GM19397 (cell line): ENCODE measurements at regions not wholly inside any gene's neighbourhood (a gene's known extent, or its start where the extent isn't known, plus 50 kb on each side); places are given as distances from the start of the nearest gene placed in this dataset.

Experiments
- ATAC-seq: cut with Tn5 transposase; IDR thresholded peaks from one replicate; pipeline ENCODE4 v1.9.1; 2021; ENCODE audit warnings: mild to moderate bottlenecking, moderate library complexity; ENCODE audit not compliant: unreplicated experiment

- no peak for ATAC-seq
Observed at GRCh38 chr7:110322796-110323195, 768.1 kb upstream of the LRRN3 start.

- no peak for ATAC-seq
Observed at GRCh38 chr7:110326966-110327365, 764.0 kb upstream of the LRRN3 start.

- no peak for ATAC-seq
Observed at GRCh38 chr7:110336423-110336822, 754.5 kb upstream of the LRRN3 start.

- no peak for ATAC-seq
Observed at GRCh38 chr7:110337646-110338045, 753.3 kb upstream of the LRRN3 start.

DNA sequence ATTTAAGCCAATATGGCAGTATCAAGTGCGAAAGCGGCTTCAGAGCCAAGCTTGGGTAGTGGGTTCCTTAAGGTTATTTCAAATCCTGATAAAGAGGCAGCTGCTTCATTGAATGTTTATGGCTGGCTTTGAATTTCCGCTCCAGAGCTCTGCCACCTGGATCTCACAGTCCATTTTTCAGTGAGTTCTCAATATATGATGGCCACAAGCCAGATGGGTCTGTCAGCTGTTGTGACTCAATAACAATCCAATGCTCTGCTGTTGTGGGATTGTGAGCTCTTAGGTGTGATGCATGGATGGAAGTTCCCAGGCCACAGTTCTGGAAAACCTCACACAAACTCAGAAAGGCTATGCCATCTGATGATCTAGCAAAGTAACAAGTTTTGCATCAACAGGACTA lies 743.8 kb upstream of the LRRN3 start:
- ATAC-seq: no peak

- ATAC-seq: no peak
Observed at GRCh38 chr7:110356438-110356837, 734.5 kb upstream of the LRRN3 start.

DNA sequence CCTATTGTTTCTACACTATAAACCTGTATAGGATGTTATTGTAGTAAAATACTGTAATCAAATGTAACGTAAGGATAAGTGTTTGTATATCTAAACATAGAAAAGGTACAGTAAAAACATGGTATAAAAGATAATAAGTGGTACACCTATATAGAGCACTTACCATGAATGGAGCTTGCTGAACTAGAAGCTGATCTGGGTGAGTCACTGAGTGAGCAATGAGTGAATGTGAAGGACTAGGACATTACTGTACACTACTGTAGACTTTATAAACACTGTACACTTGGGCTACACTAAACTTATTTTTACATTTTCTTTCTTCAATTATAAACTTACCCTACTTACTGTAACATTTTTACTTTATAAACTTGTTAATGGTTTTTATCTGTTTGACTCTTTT lies 732.9 kb upstream of the LRRN3 start:
- ATAC-seq: no peak

DNA sequence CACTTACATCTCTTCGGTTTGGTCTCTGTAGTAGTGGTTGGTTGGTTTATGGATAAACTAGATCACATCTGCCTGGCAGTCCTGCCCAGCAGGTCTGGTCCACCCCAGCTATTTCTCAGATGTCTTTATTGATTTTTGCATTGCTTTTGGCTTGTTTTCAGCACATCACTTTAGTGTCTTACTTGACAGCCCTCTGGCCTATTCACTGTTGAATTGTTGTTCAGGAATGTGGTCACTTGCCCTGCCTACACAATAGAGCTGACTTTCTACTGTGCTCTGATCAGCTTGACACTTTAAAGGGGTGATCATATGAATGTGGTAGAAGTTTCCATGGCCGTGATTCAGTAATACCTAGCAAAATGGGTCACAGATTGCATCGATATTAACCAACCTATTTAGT lies 719.2 kb upstream of the LRRN3 start:
- ATAC-seq: no peak

- no peak for ATAC-seq
Observed at GRCh38 chr7:110372685-110373084, 718.2 kb upstream of the LRRN3 start.

- ATAC-seq: no peak
Observed at GRCh38 chr7:110373416-110373815, 717.5 kb upstream of the LRRN3 start.

DNA sequence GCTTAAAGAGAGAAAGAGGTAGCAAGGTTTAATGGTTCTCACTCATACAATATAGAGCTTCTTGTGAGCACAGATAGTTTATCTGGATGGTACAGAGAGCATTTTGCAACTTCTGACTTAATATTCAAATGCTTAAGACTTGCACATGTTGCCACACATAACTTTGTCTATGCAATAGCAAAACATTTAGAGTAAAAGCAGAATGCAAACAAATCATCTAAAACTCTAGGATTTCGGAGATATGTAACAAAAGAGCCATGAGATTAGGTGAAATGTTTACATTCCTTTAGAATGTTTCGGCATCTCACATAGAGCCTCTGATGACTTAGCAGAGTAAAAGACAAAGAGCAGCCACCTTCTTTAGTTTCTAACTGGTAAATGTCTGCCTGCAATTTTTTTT lies 717.1 kb upstream of the LRRN3 start:
- no peak for ATAC-seq

DNA sequence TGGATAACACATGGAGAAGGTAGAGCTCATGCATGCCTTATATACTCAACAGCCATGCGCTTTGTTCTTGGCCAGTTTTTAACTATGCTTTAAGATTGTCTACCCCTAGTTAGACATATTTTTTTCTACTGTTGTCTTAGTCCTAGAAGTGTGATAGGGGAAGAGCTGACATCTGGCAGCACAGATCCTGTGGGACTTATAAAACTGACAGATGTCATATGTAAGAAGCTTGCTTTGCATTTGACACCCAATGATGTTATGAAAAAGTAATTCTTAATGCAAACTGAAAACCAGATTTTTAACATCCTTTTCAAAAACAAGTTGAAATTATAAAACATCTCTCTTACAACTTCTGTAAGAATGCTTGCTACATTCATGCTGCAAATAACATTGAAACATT lies 715.9 kb upstream of the LRRN3 start:
- ATAC-seq: no peak

- ATAC-seq: no peak
Observed at GRCh38 chr7:110382736-110383135, 708.2 kb upstream of the LRRN3 start.

DNA sequence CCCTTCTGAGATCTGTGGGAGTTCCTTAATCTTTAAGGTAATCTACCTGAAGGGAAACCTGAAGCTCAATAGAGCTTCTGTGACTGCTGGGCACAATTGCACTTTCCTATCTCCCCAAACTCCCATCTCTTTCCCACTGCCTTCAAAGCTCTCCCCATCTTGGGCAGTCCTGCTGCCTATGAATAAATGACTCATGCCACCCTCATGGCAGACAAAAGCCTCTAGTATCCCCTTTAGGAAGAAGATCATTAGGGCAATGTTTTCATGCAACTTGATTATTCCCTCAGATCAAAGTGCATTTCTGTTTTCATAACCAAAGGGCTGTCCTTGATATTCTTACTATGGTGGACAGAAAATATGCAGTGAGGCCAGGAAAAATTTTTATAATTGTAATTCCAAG lies 704.9 kb upstream of the LRRN3 start:
- ATAC-seq: no peak

DNA sequence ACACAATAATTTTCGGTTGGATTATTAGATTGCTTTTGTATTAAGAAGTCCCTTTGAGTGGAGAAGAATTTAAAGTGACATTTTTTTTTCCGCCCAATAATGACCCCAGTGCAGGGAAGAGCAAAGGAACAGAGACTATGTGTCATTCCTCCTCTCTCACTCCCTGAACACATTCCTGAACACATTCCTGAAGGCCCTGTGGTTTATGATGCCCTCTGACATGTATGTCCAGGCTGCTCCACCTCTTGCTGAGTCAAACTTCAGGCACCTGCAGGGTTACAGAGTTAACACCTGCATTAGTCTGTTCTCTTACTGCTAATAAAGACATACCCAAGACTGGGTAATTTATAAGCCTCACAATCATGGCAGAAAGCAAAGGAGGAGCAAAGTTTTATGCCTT lies 704.0 kb upstream of the LRRN3 start:
- ATAC-seq: no peak

GRCh38 chr7:110387689-110388088 lies 703.2 kb upstream of the LRRN3 start:
- no peak for ATAC-seq

GRCh38 chr7:110388457-110388856 lies 702.5 kb upstream of the LRRN3 start:
- ATAC-seq: no peak

DNA sequence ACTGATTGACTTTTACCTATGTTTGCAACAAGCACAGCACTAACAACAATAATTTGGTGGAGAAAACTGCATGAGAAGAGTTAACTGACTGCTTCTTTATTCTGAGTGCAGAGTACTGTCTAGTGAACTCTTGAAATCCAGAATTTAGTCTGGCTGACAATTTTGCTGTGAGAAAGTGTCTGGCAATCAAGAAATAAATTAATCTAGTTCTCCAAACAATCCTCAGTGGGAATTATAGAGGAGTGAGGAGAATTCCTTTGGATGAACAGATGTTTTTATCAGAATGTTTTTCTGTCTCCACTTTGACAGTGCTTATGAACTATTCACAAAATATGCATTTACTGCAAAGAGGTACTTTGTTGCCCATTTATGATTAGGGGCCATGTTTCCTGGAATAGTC lies 694.9 kb upstream of the LRRN3 start:
- no peak for ATAC-seq

- ATAC-seq: no peak
Observed at GRCh38 chr7:110397927-110398660, 692.8 kb upstream of the LRRN3 start.

DNA sequence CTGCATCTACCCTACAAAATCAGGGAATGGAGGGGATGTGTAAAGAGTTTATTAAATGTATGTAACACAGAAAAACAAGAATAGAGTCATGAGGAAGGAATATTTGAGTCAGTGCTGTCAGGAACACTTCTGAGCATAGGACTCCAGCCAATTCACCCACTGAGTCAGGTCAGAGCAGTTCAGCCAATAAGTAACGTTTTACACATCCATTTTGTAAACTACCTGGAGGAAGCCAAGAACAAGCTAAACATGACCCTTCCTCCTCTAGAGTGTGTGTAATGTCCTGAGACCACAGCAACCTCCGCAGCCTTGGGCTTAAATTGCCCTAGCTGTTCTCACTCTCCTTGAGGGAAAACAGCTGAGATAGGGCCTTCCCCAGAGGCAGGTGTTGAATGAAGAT lies 691.5 kb upstream of the LRRN3 start:
- ATAC-seq: no peak

DNA sequence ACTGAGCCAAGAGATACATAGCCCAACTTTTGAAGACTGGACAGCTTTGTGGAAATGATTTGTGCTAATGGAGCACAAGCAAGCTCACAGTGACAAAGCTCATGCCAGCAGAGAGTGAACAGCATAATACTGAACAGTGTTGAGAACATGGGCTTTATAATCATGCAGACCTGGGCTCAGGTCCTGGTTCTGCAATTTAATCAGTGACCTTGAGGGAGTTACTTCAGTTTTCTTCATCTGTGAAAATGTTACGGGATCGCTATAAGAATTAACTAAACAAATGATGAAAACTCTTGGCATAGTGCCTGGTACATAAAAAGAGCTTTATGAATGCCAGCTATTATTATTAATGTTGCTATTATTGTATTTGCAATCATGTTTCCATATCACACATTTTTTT lies 690.5 kb upstream of the LRRN3 start:
- ATAC-seq: no peak

- ATAC-seq: no peak
Observed at GRCh38 chr7:110407242-110407641, 683.7 kb upstream of the LRRN3 start.

DNA sequence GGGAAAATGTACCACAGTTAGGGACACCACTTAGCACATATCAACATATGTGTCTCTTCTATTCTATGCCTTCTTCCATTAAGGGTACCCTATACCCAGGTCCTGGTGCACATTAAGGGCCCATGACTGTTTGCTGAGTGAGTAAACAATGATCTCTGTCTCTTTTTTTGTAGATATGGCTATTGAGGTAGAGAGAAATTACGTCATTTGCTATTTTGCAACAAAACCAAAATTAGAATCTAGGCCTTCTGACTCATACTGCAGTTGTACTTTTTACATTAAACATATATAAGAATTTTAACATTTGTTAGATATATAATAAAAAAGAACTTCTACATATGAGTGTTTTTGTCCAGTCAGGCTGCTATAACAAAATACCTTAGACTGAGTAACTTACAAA lies 683.2 kb upstream of the LRRN3 start:
- no peak for ATAC-seq
